SHP77 treated with DMSO at 0.1 percent for 48 hours (cell line): ENCODE measurements at regions not wholly inside any gene's neighbourhood (a gene's known extent, or its start where the extent isn't known, plus 50 kb on each side); places are given as distances from the start of the nearest gene placed in this dataset.

Source experiments
- DNase-seq: peaks from one replicate; lab custom pipeline; 2025; lab: John Stamatoyannopoulos, UW

DNA sequence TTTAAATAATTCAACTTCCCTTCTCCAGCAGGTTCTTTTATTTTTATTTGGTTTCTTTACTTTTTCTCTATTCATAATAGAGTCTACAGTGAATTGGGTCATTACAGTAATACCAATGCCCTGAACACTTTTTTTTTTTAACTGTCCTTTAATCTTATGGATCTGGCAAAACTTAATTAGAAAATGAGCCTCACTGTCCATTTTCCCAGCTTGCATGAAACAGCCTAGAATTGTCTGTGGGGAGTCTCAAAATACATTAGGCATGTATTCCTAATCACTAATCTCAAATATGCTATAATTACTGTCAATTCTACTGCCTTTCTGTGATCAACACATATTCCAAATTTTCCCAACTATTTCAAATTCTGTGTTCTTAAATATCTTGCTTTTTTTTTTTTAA, 406.8 kb downstream of the ANXA1 start:
- no peak for DNase-seq

DNA sequence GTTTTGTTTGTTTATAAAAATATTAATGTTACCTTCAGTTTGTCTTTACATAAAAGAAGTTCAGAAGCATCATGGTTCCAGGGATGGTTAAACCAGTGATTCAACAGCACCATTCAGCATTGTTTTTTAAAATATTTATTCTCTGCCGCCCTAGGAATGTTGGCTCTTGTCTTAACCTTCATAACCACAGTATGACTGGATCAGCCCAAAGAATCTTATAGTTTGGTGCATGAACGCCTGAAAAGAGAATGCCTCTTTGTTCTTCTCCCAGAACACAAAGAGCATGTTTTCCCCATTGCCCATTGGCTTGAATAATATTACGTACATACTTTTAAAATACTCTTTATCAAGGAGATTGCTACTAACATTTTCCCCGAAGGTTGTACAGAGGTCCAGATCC, 413.4 kb downstream of the ANXA1 start:
- no peak for DNase-seq

- no peak for DNase-seq
Measured at GRCh38 chr9:73565833-73566465, 414.3 kb downstream of the ANXA1 start.

- no peak for DNase-seq
Measured at GRCh38 chr9:73566627-73567026, 415.0 kb downstream of the ANXA1 start.

DNA sequence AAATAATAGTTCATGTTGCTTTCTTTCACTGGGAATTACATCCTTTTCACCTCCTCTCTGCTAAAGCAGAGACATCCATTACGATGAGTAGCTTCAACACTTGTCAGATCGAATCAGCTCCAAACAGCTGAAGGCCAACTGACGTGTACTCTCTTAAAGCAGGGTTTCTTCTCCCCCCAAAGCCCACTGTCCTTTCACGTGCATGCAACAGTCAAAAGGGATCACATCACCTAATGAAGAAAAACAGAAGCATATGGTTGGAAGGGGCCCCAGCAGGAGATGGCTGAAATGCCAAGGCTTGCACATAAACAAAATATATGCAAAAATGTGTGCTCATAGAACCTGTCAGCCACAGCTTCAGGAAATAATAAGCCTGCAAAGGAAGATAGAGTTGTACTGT, 421.6 kb downstream of the ANXA1 start:
- no peak for DNase-seq

- no peak for DNase-seq
Measured at GRCh38 chr9:73575101-73576060, 423.7 kb downstream of the ANXA1 start.

DNA sequence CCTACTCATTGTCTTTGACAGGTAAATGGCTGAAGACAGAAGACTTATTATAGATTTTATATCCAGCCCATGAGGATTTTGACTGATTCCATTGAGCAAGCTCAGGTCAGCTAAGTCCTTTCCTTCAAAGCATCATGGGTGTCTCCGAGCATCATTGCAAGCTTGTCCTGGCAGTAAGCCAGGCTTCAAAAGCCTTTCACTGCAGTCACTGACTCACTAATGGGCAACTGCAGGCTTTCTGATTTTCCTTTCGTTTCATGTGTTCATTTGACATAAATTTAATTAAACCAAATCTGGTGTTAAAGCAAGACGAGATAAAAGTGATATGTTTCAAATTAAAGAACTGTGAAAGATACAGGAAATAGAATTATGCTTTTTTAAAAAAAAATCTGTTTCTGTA, 426.2 kb downstream of the ANXA1 start:
- no peak for DNase-seq

DNA sequence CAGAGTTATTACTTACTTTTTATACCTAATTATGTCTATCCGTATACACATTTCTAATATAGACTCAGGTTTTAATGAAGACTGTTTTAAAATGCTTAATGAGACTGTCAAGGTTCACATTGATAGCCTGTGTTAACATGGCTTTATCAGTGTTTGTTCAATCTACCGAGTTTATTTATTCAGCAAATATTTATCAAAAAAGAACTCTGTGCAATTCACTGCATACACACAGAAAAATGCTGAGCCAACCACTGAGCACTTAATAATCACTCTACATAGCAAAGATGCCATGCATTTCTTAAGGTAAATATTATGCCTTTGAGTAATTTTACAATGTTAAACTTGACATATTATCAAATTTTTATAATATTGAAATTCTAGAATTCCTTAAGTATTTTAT, 428.2 kb downstream of the ANXA1 start:
- no peak for DNase-seq

- no peak for DNase-seq
Measured at GRCh38 chr9:73583576-73583975, 431.9 kb downstream of the ANXA1 start.

DNA sequence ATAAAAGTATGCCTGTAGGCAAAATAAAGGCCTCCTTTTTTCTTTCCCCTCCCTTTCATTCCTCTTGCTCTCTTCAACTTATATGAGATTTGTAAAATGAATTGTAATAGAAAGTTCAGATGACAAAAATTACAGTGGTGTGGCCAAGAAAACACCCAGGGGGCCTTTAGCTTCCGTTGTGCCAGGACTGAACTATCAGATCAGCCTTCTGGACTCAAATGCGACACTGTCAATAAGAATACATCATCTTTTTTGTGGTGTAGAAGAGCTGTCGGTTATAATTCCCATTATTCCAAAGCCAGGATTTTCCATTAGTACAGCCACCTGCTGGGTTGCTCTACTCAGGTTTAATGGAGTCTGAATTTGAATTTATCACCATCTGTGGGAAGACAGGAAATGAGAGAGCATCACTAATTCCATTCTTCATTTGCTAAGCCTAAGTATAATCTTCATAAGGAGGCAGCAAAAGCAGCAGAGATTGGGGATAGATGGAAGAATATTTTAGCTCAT, 443.4 kb downstream of the ANXA1 start:
- DNase-seq = no peak

DNA sequence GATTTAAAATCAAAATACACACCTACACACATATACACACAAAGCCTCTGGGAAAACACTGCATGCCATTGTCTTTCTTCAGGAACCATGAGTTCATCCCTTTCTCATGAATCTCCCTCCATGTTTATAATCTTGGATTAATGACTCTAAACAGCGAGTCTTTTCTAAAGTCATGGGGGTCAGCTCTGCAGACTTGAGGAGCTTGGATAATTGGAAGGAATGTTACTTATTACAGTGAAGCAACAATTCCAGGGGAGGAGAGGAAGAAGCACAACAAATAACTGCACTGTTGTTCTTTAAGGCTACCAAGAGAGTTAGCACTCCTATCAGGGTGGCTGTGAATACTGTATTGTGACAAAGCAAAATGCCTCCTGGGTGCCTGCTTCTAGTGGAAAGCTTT, 444.7 kb downstream of the ANXA1 start:
- no peak for DNase-seq

DNA sequence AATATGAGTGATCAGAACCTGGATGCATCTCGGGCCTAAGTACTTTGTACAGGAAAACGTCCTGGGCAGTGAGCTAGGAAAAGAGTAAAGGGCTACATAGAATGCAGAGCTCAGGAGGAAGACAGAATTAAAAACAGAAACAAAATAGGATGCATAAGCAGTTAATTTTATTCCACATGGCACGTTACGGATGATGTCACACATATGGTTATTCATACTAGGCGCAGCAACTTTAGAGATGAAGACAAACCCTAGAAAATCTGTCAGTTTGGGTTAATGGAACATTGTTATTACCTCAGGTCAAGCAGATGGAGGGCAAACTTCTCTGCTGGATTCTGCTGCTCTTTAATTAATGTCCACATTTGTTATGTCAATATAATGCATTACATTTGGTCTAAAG, 445.4 kb downstream of the ANXA1 start:
- DNase-seq = no peak

DNA sequence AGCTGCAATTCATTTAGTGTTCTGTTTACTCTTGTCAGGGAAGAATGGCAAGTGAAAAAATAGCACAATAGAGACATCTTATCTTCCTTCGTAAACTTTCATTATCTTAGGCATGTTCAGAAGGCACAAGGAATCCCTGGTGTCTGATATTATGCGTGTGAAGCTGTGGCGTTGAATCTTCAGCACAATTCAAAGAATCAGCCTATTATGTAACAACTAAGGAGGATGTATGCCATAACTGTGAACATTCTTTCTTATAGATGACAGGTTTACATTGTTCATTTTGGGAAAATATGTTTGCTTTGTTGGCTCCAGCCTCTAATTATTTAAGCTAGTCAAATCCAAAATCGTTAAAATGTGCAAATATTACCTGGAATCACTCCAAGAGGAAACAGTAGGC, 446.1 kb downstream of the ANXA1 start:
- DNase-seq = no peak

GRCh38 chr9:73609381-73609780, 457.7 kb downstream of the ANXA1 start:
- no peak for DNase-seq

- no peak for DNase-seq
Measured at GRCh38 chr9:73611032-73611431, 459.4 kb downstream of the ANXA1 start.

DNA sequence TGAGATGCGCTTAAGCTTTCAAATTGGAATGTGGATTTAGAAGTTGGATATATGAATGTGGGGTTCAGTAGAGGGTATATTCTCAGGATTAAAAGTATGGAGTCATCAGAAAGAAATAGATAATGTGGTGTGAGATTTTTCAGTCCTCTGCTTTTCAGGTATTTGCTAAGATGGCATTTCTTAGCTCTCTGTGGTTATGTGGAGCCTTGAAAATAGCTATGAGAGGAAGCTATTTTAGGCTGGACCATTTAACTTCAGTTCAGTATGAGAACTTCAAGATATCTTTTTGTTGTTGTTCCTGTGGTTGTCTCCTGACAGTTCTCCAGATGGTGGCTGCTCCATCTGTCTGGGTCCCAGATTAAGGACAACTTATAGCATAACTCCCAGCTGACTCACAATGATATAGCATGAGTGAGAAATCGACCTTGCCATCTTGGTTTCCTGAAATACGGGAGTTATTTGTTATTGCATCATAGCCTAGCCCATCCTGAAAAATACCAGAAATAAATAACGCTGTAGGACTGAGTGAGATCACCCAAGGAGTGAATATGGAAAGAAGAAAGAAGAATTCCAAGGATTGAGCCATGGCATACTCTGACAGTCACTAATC, 461.5 kb downstream of the ANXA1 start:
- DNase-seq = no peak

GRCh38 chr9:73615557-73615956, 463.9 kb downstream of the ANXA1 start:
- DNase-seq = no peak

DNA sequence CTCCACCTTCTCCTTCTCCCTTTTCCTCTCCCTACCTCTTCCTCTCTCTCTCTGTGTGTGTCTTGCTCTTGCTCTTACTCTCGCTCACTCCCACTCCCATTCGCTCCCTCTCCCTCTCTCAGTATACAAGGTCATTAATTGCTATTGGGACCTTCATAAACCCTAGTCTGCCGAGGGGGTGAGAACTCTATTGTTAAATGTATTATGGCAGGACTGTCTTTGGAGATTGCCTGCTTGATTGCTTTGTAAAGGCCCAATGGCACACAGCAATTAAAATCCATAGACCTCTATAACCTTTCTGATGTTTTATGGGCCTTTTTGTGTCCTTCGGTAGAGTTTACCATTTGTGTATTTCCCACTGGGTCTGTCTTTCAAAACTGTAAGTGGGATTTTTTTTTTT, 465.9 kb downstream of the ANXA1 start:
- DNase-seq = no peak

- DNase-seq = no peak
Measured at GRCh38 chr9:73640971-73641370, 489.3 kb downstream of the ANXA1 start.

GRCh38 chr9:73643379-73644013, 491.8 kb downstream of the ANXA1 start:
- no peak for DNase-seq

- DNase-seq = no peak
Measured at GRCh38 chr9:73647560-73647959, 495.9 kb downstream of the ANXA1 start.

DNA sequence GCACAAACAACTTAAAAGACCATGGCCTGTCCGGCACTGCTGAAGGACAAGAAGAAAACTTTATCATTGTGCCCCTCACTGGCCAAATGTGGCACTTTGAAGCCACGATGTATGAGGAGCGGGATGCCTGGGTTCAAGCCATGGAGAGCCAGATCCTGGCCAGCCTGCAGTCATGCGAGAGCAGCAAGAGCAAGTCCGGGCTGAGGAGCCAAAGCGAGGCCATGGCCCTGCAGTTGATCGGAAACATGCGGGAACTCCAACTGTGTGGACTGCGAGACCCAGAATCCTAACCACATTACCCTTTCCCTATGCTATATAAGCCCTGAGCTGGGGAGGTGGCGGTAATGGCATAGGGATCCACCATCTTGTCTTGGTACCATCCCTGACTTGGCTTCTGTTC, 497.9 kb downstream of the ANXA1 start:
- no peak for DNase-seq
